Epidermal melanocyte (primary cell): ENCODE measurements at regions not wholly inside any gene's neighbourhood (a gene's known extent, or its start where the extent isn't known, plus 50 kb on each side); places are given as distances from the start of the nearest gene placed in this dataset.
A peak's percentile ranks its signal among the peaks of the same experiment; 100 is the strongest.

Experiments
- DNase-seq: peaks from one replicate; pipeline ENCODE4 v3.0.0; 2011; ENCODE audit warnings: low spot score; ENCODE audit not compliant: insufficient read length

DNA sequence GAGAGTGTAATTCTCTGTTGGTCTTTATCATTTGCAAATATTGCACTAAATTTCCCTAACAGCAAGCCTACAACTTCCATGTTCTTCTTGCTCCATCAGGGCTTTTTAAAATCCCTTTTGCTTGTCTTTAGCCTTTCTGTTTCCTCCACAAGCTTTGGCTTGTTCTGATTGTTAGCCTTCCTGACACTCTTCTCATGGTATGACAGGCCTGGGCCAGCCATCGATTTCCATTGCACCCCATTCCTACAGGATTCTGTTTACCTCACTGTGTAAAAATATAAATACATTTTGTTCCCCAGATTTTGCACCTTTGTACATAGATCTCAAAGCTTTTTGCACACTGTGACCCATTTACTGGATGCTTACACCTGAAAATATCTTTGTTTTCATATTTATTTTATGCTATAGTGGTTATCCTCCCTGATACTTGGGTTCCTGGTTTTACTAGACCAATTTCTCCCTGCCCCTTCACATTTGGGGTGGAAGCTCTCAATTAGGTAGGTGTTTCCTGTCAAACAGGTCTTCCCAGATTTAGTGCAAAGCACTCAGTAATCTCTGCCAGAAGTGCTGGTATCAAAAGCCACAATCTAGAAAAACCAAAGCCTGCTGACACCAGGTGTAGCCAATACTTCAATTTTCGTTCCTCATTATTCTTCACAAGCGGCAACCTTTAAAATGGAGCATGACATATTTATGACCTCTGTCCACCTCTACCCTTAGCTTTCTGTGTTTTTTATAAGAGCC is 57.9 kb upstream of the PPP2R3A start:
- DNase-seq = no peak

DNA sequence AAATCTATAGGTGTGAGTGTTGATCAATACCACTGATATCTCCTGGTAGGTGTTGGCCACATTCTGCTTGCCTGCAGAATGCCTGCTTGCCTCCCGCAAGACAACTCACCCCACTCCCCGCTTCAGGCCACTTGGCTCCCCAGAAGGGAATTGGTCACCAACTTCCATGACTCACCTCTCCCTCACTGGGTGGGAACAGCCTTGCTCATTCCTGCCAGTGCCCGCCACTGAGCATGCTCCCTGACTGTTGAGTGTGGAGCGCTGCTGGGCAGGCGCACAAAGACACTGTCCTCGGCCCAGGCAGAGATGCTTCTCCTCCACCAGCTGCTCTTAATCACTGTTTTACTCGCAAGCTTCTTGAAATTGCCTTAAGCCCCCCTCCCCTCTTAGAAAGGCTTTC is 57.3 kb upstream of the PPP2R3A start:
- no peak for DNase-seq

DNA sequence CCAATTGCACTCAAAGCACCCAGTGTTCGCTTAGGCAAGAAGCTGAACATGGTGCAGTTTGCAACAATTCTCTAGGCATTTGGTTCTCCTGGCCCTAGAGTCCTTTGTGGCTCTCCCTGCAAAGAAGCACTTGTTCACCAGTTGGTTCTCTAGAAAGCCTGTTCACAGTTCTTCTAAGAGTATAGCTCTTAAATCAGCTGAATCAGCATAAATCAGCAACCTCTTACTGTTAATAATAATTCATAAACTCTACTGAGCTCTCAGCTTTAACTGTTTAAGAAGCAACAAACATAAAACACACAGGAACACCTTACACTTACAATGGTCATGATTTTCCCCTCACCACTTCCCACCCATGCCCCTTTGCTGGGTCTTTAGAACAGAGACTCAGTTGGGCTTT is 56.8 kb upstream of the PPP2R3A start:
- no peak for DNase-seq

DNA sequence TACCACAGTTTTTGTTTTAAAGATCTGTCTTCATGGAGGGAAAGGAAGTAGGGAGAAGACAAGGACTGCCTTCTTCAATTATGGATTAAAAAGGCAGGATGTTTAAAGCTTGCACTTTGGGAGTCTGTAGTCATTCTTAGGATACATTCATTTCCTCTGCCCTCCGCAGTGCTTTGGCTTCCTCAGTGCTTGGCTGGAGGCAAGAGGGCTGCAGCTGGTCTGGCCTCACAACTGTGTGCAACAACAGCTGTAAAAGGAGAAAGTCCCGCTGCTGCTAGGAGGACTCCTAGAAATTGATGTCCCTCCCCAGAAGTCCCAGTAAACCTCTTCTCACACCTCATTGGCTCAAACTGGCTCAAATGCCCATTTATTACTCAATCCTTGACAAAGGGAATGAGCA is 54.4 kb upstream of the PPP2R3A start:
- DNase-seq = peak; percentile 19

GRCh38 chr3:135915206-135915605 is 50.3 kb upstream of the PPP2R3A start:
- no peak for DNase-seq
